SK-N-SH treated with all-trans-retinoic acid at 6 μM for 48 hours (cell line): ENCODE measurements at regions not wholly inside any gene's neighbourhood (a gene's known extent, or its start where the extent isn't known, plus 50 kb on each side); places are given as distances from the start of the nearest gene placed in this dataset.
A peak's percentile ranks its signal among the peaks of the same experiment; 100 is the strongest.

Source experiments
- ATAC-seq: fragments of 200-7000 bp; cut with Tn5 transposase; 3 replicates; pipeline ENCODE4 v1.9.1; 2020; ENCODE audit warnings: mild to moderate bottlenecking, moderate library complexity
- CSDC2 ChIP-seq: fragments of 250-450 bp; sonication (Bioruptor Pico); IDR thresholded peaks from 2 replicates; pipeline ENCODE4 v1.5.0; 2020; ENCODE audit warnings: mild to moderate bottlenecking, moderate library complexity
- ESRRG ChIP-seq: fragments of 250-450 bp; sonication (Bioruptor Pico); IDR thresholded peaks from 2 replicates; pipeline ENCODE4 v1.6.1; 2021; ENCODE audit warnings: mild to moderate bottlenecking
- GLIS3 ChIP-seq: fragments of 250-450 bp; sonication (Bioruptor Pico); IDR thresholded peaks from 2 replicates; pipeline ENCODE4 v1.5.0; 2020; ENCODE audit warnings: mild to moderate bottlenecking, moderate library complexity
- OSR1 ChIP-seq: fragments of 250-450 bp; sonication (Bioruptor Pico); IDR thresholded peaks from 2 replicates; pipeline ENCODE4 v1.8.0; 2022; ENCODE audit warnings: moderate library complexity, mild to moderate bottlenecking, inconsistent platforms
- ZC3H10 ChIP-seq: fragments of 250-450 bp; sonication (Bioruptor Pico); IDR thresholded peaks from 2 replicates; pipeline ENCODE4 v1.5.1; 2021; ENCODE audit warnings: mild to moderate bottlenecking, moderate library complexity
- ZFP3 ChIP-seq: fragments of 250-450 bp; sonication (Bioruptor Pico); IDR thresholded peaks from 2 replicates; pipeline ENCODE4 v1.5.0; 2020; ENCODE audit warnings: mild to moderate bottlenecking, moderate library complexity
- ZNF565 ChIP-seq: fragments of 450-650 bp; formaldehyde crosslinking; conservative IDR thresholded peaks from 2 replicates; pipeline ENCODE4 v1.5.0; 2020; ENCODE audit warnings: low read depth, mild to moderate bottlenecking, moderate library complexity
- ZNF8 ChIP-seq: fragments of 450-650 bp; formaldehyde crosslinking; IDR thresholded peaks from 2 replicates; pipeline ENCODE4 v1.5.0; 2020; ENCODE audit warnings: mild to moderate bottlenecking, moderate library complexity
- TF ChIP-seq, protein P1 (sequence below): fragments of 250-450 bp; sonication (Bioruptor Pico); IDR thresholded peaks from 2 replicates; pipeline ENCODE4 v1.5.0; 2020; ENCODE audit warnings: mild to moderate bottlenecking, moderate library complexity
- TF ChIP-seq, protein P2 (sequence below): fragments of 250-450 bp; sonication (Bioruptor Pico); IDR thresholded peaks from 2 replicates; pipeline ENCODE4 v1.5.1; 2021; ENCODE audit warnings: mild to moderate bottlenecking, moderate library complexity
- TF ChIP-seq, protein P3 (sequence below): fragments of 250-450 bp; sonication (Bioruptor Pico); IDR thresholded peaks from 2 replicates; pipeline ENCODE4 v1.8.0; 2020; ENCODE audit warnings: mild to moderate bottlenecking, moderate library complexity, borderline replicate concordance
- TF ChIP-seq, protein P4 (sequence below): fragments of 250-450 bp; sonication (Bioruptor Pico); IDR thresholded peaks from 2 replicates; pipeline ENCODE4 v1.5.1; 2020; ENCODE audit warnings: low read depth, mild to moderate bottlenecking, moderate library complexity

DNA sequence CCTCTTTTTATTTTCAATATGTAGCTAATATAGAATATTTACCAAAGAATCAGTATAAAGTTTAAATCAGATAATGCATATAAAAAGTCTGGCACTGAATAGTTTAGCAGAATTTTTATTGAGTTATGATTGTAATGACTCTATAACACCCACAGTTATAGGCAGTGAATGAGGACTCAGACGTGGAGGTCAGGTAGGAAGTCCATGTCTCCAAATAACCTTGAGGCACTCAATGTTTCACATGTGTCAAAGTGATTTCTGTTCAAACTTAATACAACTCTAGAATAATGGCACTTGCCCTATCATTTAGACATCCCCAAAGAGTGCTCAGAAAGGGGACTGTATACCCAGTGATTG lies 332.1 kb downstream of the BMPER start:
- no peak for TF ChIP-seq ZNF8 (CRISPR knock-in tag)
- ATAC-seq = no peak

DNA sequence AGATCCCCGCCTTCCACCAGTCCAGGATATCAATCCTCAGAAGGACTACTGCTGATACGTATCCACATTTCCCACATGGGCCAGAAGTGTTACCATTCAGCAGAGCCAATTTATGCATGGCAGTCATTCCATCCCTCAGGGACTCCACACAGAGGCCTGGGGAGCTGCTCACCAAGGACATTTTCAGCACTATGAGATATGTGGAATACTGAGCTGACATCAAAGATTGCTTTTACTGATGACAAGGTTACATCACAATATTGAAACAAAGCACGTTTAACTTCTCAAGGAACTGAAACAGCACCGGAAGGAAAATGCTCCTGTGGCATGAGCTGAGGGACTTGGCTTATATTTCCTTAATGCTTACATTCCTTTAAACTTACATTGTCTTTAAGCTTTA lies 335.1 kb downstream of the BMPER start:
- TF ChIP-seq ZFP3 (CRISPR knock-in tag) (no peak), ZC3H10 (CRISPR knock-in tag) (no peak), GLIS3 (CRISPR knock-in tag) (no peak), ZNF565 (CRISPR knock-in tag) (no peak)
- TF ChIP-seq, protein P1, sequence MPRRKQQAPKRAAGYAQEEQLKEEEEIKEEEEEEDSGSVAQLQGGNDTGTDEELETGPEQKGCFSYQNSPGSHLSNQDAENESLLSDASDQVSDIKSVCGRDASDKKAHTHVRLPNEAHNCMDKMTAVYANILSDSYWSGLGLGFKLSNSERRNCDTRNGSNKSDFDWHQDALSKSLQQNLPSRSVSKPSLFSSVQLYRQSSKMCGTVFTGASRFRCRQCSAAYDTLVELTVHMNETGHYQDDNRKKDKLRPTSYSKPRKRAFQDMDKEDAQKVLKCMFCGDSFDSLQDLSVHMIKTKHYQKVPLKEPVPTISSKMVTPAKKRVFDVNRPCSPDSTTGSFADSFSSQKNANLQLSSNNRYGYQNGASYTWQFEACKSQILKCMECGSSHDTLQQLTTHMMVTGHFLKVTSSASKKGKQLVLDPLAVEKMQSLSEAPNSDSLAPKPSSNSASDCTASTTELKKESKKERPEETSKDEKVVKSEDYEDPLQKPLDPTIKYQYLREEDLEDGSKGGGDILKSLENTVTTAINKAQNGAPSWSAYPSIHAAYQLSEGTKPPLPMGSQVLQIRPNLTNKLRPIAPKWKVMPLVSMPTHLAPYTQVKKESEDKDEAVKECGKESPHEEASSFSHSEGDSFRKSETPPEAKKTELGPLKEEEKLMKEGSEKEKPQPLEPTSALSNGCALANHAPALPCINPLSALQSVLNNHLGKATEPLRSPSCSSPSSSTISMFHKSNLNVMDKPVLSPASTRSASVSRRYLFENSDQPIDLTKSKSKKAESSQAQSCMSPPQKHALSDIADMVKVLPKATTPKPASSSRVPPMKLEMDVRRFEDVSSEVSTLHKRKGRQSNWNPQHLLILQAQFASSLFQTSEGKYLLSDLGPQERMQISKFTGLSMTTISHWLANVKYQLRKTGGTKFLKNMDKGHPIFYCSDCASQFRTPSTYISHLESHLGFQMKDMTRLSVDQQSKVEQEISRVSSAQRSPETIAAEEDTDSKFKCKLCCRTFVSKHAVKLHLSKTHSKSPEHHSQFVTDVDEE (CRISPR knock-in tag) = no peak
- TF ChIP-seq, protein P2, sequence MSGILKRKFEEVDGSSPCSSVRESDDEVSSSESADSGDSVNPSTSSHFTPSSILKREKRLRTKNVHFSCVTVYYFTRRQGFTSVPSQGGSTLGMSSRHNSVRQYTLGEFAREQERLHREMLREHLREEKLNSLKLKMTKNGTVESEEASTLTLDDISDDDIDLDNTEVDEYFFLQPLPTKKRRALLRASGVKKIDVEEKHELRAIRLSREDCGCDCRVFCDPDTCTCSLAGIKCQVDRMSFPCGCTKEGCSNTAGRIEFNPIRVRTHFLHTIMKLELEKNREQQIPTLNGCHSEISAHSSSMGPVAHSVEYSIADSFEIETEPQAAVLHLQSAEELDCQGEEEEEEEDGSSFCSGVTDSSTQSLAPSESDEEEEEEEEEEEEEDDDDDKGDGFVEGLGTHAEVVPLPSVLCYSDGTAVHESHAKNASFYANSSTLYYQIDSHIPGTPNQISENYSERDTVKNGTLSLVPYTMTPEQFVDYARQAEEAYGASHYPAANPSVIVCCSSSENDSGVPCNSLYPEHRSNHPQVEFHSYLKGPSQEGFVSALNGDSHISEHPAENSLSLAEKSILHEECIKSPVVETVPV (CRISPR knock-in tag) = no peak
- TF ChIP-seq, protein P3, sequence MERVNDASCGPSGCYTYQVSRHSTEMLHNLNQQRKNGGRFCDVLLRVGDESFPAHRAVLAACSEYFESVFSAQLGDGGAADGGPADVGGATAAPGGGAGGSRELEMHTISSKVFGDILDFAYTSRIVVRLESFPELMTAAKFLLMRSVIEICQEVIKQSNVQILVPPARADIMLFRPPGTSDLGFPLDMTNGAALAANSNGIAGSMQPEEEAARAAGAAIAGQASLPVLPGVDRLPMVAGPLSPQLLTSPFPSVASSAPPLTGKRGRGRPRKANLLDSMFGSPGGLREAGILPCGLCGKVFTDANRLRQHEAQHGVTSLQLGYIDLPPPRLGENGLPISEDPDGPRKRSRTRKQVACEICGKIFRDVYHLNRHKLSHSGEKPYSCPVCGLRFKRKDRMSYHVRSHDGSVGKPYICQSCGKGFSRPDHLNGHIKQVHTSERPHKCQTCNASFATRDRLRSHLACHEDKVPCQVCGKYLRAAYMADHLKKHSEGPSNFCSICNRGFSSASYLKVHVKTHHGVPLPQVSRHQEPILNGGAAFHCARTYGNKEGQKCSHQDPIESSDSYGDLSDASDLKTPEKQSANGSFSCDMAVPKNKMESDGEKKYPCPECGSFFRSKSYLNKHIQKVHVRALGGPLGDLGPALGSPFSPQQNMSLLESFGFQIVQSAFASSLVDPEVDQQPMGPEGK (CRISPR knock-in tag) = no peak
- TF ChIP-seq, protein P4, sequence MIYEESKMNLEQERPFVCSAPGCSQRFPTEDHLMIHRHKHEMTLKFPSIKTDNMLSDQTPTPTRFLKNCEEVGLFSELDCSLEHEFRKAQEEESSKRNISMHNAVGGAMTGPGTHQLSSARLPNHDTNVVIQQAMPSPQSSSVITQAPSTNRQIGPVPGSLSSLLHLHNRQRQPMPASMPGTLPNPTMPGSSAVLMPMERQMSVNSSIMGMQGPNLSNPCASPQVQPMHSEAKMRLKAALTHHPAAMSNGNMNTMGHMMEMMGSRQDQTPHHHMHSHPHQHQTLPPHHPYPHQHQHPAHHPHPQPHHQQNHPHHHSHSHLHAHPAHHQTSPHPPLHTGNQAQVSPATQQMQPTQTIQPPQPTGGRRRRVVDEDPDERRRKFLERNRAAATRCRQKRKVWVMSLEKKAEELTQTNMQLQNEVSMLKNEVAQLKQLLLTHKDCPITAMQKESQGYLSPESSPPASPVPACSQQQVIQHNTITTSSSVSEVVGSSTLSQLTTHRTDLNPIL (CRISPR knock-in tag) = no peak
- ATAC-seq = peak; percentile 18; the same call in 2 of the 3 replicates

DNA sequence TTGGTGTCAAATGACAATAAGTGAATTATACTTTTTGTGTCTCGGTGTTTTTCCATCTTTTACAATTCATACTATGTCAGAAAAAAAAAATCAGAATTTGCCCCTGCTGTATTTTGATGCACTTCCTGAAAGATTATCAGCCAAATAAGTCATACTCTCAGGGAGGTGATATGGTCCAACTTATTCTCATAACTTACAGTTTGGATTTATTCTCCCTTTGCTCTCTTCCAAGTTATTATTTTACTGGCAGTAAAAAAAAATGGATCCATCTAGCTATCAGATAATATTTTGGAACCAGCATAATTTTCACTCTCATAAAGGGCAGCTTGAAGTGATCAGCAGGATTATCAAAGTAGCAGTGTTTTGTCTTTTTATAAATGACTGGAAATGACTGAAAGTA lies 337.1 kb downstream of the BMPER start:
- no peak; the same call in 2 of the 3 replicates for ATAC-seq
- TF ChIP-seq OSR1 = no peak
- TF ChIP-seq, protein P1 (CRISPR knock-in tag) = no peak
- TF ChIP-seq CSDC2 (CRISPR knock-in tag) = no peak
- no peak for TF ChIP-seq ESRRG (CRISPR knock-in tag)

DNA sequence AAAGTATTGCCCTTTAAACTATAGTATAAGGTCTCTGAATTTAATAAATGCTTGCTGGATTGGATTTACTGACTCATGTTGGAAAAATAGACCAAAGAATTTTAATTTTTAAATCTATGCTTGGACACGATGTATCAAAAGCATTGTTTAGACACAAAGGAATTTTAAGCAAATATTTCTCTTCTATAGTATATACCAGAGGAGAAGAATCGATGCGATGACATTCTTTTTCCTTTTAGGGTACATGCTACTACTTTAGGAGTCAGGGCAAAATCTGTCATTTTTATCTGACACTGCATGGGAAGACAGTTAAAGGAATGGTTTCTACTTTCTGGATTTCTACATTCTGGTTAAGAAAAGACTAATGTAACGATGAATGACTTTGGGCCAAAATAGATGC lies 339.9 kb downstream of the BMPER start:
- TF ChIP-seq GLIS3 (CRISPR knock-in tag) (no peak), ZNF565 (CRISPR knock-in tag) (no peak)
- TF ChIP-seq, protein P1 (CRISPR knock-in tag) = no peak
- peak; percentile 28; the same call in 2 of the 3 replicates for ATAC-seq
